ENCODE measurements at regions not wholly inside any gene's neighbourhood (a gene's known extent, or its start where the extent isn't known, plus 50 kb on each side); places are given as distances from the start of the nearest gene placed in this dataset.
A peak's percentile ranks its signal among the peaks of the same experiment; 100 is the strongest.

- TF ChIP-seq, protein P1, sequence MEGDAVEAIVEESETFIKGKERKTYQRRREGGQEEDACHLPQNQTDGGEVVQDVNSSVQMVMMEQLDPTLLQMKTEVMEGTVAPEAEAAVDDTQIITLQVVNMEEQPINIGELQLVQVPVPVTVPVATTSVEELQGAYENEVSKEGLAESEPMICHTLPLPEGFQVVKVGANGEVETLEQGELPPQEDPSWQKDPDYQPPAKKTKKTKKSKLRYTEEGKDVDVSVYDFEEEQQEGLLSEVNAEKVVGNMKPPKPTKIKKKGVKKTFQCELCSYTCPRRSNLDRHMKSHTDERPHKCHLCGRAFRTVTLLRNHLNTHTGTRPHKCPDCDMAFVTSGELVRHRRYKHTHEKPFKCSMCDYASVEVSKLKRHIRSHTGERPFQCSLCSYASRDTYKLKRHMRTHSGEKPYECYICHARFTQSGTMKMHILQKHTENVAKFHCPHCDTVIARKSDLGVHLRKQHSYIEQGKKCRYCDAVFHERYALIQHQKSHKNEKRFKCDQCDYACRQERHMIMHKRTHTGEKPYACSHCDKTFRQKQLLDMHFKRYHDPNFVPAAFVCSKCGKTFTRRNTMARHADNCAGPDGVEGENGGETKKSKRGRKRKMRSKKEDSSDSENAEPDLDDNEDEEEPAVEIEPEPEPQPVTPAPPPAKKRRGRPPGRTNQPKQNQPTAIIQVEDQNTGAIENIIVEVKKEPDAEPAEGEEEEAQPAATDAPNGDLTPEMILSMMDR (IDR thresholded peaks at IDR 0.05; ENCODE audit: insufficient read depth, low read length) = no peak
- H3K4me3 ChIP-seq (ENCODE audit: low read depth, low read length) = no peak overlapping the region
- no peak for DNase-seq (ENCODE audit: low read depth)
Observed at GRCh38 chr12:112591488-112591887, 172.7 kb downstream of the PTPN11 start.

DNA sequence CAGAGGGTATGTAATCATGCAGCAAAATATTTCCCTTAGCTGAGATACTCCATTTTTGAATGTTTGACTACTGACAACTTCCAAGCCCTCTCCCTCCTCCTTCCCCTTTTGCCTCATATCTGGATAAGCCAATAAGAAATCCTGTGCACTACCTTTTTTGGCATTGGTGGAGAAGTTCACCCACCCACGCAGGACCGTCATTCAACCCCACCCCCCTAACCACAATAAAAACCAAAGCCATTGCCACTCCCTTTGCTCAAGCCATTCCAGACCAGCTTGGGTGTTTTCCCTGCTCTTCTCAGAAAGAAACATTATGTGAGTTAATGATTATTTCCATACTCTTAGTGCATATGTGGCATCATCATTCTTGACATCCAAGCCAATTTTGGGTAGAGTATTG is 176.7 kb downstream of the PTPN11 start:
- no peak for DNase-seq (ENCODE audit: low read depth)
- TF ChIP-seq, protein P1 (IDR thresholded peaks at IDR 0.05; ENCODE audit: insufficient read depth, low read length) = no peak
- H3K4me3 ChIP-seq (ENCODE audit: low read depth, low read length) = no peak overlapping the region

- TF ChIP-seq, protein P1 (IDR thresholded peaks at IDR 0.05; ENCODE audit: insufficient read depth, low read length) = no peak
- DNase-seq (ENCODE audit: low read depth) = no peak
- no peak overlapping the region for H3K4me3 ChIP-seq (ENCODE audit: low read depth, low read length)
Observed at GRCh38 chr12:112597986-112598385, 179.2 kb downstream of the PTPN11 start.

DNA sequence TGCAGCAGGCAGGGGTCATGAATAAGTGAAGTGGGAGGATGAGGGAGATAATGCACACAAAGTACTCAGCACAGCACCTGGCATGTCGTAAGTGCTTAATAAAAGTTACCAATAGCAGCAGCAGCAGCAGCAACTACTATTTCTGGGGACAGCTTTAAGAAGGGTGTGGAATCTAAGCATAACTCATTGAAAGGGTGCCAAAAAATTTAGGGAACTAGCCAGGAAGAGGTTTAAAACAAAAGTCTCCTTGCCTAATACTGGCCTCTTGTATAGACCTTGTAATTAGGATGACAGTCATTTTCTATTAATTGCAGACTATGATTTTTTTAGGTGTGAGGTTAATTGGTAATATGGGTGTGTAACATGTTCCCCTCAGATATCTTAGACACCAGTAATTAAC is 179.9 kb downstream of the PTPN11 start:
- no peak overlapping the region for H3K4me3 ChIP-seq (ENCODE audit: low read depth, low read length)
- TF ChIP-seq, protein P1 (IDR thresholded peaks at IDR 0.05; ENCODE audit: insufficient read depth, low read length) = no peak
- DNase-seq (ENCODE audit: low read depth) = no peak

DNA sequence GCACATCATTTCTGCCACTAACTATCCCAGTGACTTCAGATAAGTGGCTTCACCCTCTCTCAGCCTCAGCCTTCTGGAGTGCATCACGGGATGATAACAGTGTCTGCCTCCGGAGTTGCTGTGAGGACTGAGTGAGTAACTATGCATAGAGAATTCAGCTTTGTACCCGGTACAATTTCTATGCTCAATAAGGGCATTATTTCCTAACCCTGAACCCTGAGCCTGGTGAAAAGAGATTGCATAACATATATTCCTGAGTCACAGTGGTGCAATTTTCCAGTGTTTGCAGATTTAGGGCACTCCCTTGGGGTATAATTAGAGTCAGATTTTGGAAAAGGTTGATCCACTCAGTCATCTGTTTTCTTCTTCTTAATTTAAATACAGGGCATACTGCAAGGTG is 181.1 kb downstream of the PTPN11 start:
- TF ChIP-seq, protein P1 (IDR thresholded peaks at IDR 0.05; ENCODE audit: insufficient read depth, low read length) = no peak
- H3K4me3 ChIP-seq (ENCODE audit: low read depth, low read length) = no peak overlapping the region
- peak; percentile 39 for DNase-seq (ENCODE audit: low read depth)

DNA sequence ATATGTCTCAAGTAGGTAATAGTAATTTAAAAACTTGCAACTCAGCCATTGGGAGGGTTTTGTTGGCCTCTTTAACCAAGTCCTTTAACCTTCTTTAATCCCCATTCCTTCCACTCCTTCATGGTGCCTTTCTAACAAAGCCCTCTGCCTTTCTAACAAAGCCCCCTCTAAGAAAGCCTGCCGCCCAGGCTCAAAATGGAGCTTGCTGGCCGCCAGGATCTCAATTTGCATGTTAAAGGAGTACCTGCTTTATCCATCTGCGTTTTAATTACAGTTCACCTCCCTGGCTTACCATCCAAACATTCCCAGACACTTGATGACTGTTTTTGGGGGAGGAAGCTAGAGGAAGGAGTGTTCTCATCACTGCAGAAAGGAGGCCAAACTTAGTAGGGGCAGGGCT is 183.4 kb downstream of the PTPN11 start:
- H3K4me3 ChIP-seq (ENCODE audit: low read depth, low read length) = no peak overlapping the region
- TF ChIP-seq, protein P1 (IDR thresholded peaks at IDR 0.05; ENCODE audit: insufficient read depth, low read length) = no peak
- DNase-seq (ENCODE audit: low read depth) = no peak

DNA sequence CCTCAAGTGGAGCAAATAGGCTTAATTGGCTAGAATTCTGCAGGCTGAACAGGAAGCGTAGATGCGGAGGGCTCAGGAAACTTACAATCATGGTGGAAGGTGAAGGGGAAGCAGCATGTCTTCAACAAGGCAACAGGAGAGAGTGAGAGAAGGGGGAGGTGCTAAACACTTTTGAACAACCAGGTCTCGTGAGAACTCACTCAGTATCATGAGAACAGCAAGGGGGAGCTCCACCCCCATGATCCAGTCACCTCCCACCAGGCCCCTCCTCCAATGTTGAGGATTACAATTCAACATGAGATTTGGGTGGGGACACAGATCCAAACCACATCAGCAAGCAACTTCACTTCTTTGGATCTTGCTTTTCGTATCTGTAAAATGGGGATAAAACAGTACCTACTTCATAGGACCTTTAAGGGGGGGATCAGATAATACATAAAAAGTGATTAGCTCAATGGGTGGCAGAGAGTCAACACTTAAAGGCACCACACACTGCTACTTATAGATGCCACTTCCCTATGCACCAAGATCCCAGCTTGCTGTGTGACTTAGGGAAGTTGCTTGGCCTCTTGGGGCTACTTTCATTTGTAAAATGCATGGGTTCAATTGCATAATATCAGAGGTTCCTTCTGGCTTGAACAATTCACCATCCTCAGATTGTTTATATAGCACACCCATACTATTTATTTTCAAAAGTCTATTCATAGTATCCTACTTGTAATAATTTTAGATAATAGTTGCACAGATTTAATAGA is 184.8 kb upstream of the RPH3A start:
- DNase-seq (ENCODE audit: low read depth) = no peak
- H3K4me3 ChIP-seq (ENCODE audit: low read depth, low read length) = no peak overlapping the region
- TF ChIP-seq, protein P1 (IDR thresholded peaks at IDR 0.05; ENCODE audit: insufficient read depth, low read length) = no peak
